NB4 (cell line): ENCODE measurements at regions not wholly inside any gene's neighbourhood (a gene's known extent, or its start where the extent isn't known, plus 50 kb on each side); places are given as distances from the start of the nearest gene placed in this dataset.

ENCODE experiments used
- DNase-seq: peaks from one replicate; pipeline ENCODE4 v3.0.0; 2010; ENCODE audit warnings: low read depth
- H3K4me3 ChIP-seq: one replicate; pipeline ENCODE4 v1.5.1; 2011; ENCODE audit warnings: mild to moderate bottlenecking, low read depth, low read length, moderate library complexity
- CTCF ChIP-seq: IDR thresholded peaks from one replicate; pipeline ENCODE4 v1.5.1; 2012; ENCODE audit warnings: low read depth, low read length
- MAX ChIP-seq: IDR thresholded peaks from 2 replicates; pipeline ENCODE4 v1.6.1; 2011; ENCODE audit warnings: low read depth, low read length
- MYC ChIP-seq: IDR thresholded peaks from 2 replicates; pipeline ENCODE4 v1.6.1; 2011; ENCODE audit warnings: low read depth, low read length
- POLR2A ChIP-seq: IDR thresholded peaks from 2 replicates; pipeline ENCODE4 v1.6.1; 2011; ENCODE audit warnings: mild to moderate bottlenecking; ENCODE audit not compliant: insufficient read length; ENCODE audit errors: extremely low read depth

DNA sequence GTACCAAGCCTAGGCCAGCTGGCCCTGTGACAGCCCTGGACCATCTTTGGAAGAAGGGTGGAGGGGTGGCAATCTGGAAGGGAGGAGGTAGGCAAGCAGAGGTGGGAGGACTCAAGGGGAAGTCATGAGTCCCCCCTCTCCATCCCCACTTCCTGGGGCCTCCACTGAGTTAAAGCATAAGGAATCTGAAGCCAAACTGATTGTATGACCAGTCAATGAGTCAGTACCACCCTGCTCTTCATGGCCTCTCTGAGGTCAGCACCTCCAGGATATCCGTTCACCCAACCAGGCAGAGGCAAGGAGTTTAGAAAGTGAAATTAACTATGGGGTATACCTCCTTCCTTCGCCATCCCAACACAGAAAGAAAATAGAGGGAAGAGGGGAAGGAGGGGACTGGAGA, 272.7 kb downstream of the SOX9 start:
- TF ChIP-seq MYC (no peak), POLR2A (no peak), MAX (no peak), CTCF (no peak)
- no peak overlapping the region for H3K4me3 ChIP-seq
- peak; percentile 26 for DNase-seq

DNA sequence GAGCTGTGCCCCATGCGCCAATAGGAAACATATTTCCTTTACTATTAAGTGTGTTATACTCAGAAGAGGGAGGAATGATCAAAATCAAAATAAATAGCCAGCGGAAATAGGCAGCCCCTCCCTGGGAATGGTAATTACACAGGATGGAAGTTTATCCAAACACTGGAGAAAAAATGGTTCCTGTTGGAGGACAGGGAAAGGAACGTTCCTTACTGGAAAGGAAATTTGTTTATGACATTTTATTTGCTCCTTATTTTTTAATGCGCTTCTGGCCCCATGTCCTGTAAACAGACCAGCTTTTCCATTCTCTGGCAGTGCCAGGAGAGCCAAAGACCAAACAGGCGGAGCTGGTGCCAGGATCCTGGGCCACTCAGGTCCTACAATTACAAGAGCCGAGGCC, 273.7 kb downstream of the SOX9 start:
- no peak overlapping the region for H3K4me3 ChIP-seq
- TF ChIP-seq MYC (no peak), CTCF (no peak), MAX (no peak), POLR2A (no peak)
- DNase-seq, result no peak

GRCh38 chr17:72396121-72396520, 275.3 kb downstream of the SOX9 start:
- DNase-seq, result no peak
- TF ChIP-seq MYC, result no peak
- TF ChIP-seq CTCF, result no peak
- no peak for TF ChIP-seq MAX
- no peak for TF ChIP-seq POLR2A
- H3K4me3 ChIP-seq, result no peak overlapping the region

DNA sequence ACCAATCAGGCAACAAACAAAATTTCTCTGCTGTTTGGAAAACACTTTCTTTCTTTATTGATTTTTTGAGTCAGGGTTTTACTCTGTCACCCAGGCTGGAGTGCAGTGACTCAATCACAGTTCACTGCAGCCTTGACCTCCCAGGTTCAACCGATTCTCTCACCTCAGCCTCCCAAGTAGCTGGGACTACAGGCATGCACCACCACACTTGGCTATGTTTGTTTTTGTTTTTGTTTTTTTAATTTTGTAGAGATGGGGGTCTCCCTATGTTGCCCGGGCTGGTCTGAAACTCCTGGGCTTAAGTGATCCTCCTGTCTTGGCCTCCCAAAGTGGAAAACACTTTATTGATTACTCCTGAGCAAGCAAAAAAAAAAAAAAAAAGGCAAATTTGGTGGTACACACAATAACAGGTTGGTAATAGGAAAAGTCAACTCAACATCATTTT, 276.4 kb downstream of the SOX9 start:
- no peak for DNase-seq
- TF ChIP-seq POLR2A, result no peak
- no peak for TF ChIP-seq CTCF
- TF ChIP-seq MYC, result no peak
- TF ChIP-seq MAX, result no peak
- H3K4me3 ChIP-seq, result no peak overlapping the region

GRCh38 chr17:72397687-72398086, 276.9 kb downstream of the SOX9 start:
- H3K4me3 ChIP-seq, result no peak overlapping the region
- DNase-seq, result no peak
- TF ChIP-seq MAX, result no peak
- no peak for TF ChIP-seq MYC
- TF ChIP-seq POLR2A, result no peak
- TF ChIP-seq CTCF, result no peak

DNA sequence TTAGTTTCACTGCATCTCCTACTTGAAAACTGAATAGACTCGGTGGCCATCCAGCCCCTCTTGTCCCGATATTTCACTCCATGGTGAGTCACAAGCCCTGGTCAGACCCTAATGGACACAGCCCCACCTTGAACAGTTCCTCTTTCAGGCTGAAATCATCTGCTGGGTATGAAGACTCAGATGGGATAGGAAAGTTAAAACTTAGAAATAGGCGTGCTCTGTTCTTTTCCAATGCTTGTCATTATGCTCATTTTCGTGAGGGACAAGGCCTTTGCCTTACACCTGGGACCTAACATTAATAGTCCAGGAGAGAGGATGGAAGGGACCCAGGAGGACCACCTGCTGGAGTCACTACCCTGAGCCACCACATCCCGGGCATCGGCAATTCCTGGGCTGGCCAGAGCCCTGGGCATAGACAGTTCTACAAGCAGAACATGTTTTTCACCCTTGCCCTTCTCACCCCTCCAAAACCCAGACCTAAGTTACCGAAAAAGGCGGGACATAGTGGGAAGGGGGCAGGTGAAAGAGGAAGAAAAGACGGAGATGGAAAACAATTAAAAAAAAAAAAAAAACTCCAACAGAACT, 278.3 kb downstream of the SOX9 start:
- TF ChIP-seq POLR2A (no peak), MAX (no peak), MYC (no peak), CTCF (no peak)
- H3K4me3 ChIP-seq, result no peak overlapping the region
- DNase-seq, result no peak
